IPS-NIHi7 (cell line): ENCODE measurements at regions not wholly inside any gene's neighbourhood (a gene's known extent, or its start where the extent isn't known, plus 50 kb on each side); places are given as distances from the start of the nearest gene placed in this dataset.

Experiments used
- DNase-seq: peaks from one replicate; pipeline ENCODE4 v3.0.0; 2012; ENCODE audit warnings: mixed read lengths; ENCODE audit errors: extremely low spot score

- DNase-seq = no peak
These were observed 64.2 kb downstream of the LLPH start for GRCh38 chr12:66066137-66066928.

- DNase-seq = no peak
These were observed 64.9 kb downstream of the LLPH start for GRCh38 chr12:66065641-66066136.

GRCh38 chr12:66065150-66065549 is 65.4 kb downstream of the LLPH start:
- no peak for DNase-seq

- no peak for DNase-seq
These were observed 66.6 kb downstream of the LLPH start for GRCh38 chr12:66063916-66064315.

- DNase-seq = no peak
These were observed 68.3 kb downstream of the LLPH start for GRCh38 chr12:66062290-66062625.

- DNase-seq = peak; percentile 45
These were observed 68.8 kb downstream of the LLPH start for GRCh38 chr12:66061557-66062289.

- no peak for DNase-seq
These were observed 69.5 kb downstream of the LLPH start for GRCh38 chr12:66061076-66061475.

GRCh38 chr12:66060163-66060907 is 70.2 kb downstream of the LLPH start:
- no peak for DNase-seq

GRCh38 chr12:66059666-66060065 is 70.9 kb downstream of the LLPH start:
- no peak for DNase-seq

- DNase-seq = no peak
These were observed 72.0 kb downstream of the LLPH start for GRCh38 chr12:66058554-66058953.

- DNase-seq = no peak
These were observed 74.7 kb downstream of the LLPH start for GRCh38 chr12:66055837-66056319.

GRCh38 chr12:66052988-66053615 is 77.4 kb downstream of the LLPH start:
- no peak for DNase-seq

GRCh38 chr12:66051361-66051760 is 79.2 kb downstream of the LLPH start:
- DNase-seq = no peak

- no peak for DNase-seq
These were observed 79.9 kb downstream of the LLPH start for GRCh38 chr12:66050610-66051009.

- DNase-seq = no peak
These were observed 80.3 kb downstream of the LLPH start for GRCh38 chr12:66050283-66050576.

- DNase-seq = no peak
These were observed 80.8 kb downstream of the LLPH start for GRCh38 chr12:66049538-66050282.

- DNase-seq = no peak
These were observed 81.6 kb downstream of the LLPH start for GRCh38 chr12:66048835-66049537.

- DNase-seq = no peak
These were observed 82.2 kb downstream of the LLPH start for GRCh38 chr12:66048218-66048834.

GRCh38 chr12:66047411-66048021 is 83.0 kb downstream of the LLPH start:
- DNase-seq = no peak

GRCh38 chr12:66045506-66045905 is 85.0 kb downstream of the LLPH start:
- no peak for DNase-seq
